Kidney tubule cell (primary cell): ENCODE measurements at regions not wholly inside any gene's neighbourhood (a gene's known extent, or its start where the extent isn't known, plus 50 kb on each side); places are given as distances from the start of the nearest gene placed in this dataset.
"Not testable (repeated sequence)": the region's sequence is repeated elsewhere in the genome, so short reads cannot be mapped to it uniquely, and the experiment has no call there.

ENCODE experiments used
- DNase-seq: peaks from one replicate; pipeline ENCODE4 v3.0.0-alpha.2; 2018; ENCODE audit warnings: low spot score

- DNase-seq: no peak
These were observed 100.8 kb upstream of the ATXN3L start for GRCh38 chrX:13420545-13421183.

DNA sequence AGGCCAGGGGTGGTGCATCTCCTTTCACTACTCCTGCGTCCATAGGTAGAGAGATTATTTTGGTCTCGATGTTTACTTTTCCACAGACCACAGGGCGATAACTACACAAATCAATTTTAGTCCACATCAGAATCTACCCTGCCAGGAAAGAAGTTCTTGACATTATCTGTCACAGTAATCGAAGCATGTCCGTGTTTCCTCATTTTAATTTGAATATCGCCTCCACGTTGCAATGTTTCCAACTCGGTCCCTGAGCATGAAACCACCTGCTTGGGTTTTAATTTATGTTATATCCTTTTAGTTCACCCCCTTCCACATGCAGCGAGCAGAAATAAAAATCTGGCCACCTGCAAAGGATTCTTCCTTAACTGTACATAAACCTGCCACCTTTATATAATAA is 100.1 kb upstream of the ATXN3L start:
- no peak for DNase-seq

DNA sequence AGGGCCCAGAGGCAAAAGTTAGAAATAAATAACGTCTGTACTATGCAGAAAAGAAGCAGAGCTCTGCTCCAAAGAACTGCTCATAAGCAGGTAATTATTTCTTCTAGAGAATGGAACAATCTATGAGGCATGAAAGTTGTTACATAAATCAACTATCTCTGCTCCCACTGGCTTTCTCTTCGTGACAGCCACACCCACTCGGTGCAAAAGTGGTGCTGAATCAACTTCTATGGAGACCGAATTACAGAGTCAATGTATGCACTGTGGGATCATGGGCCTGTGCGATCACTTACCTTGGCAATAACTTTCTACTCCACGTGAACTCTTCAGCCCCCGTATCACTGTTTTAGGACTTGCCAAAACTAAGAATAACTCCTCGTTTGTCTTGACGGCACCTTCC is 99.4 kb upstream of the ATXN3L start:
- DNase-seq: no peak

- peak; percentile 71 for DNase-seq
These were observed 98.6 kb upstream of the ATXN3L start for GRCh38 chrX:13418126-13419097.

GRCh38 chrX:13415509-13415908 is 95.7 kb upstream of the ATXN3L start:
- DNase-seq: no peak

- DNase-seq: no peak
These were observed 94.3 kb upstream of the ATXN3L start for GRCh38 chrX:13414006-13414647.

GRCh38 chrX:13412208-13412600 is 92.4 kb upstream of the ATXN3L start:
- DNase-seq: no peak

GRCh38 chrX:13411496-13412207 is 91.8 kb upstream of the ATXN3L start:
- no peak for DNase-seq

- DNase-seq: not testable (repeated sequence)
These were observed 88.7 kb upstream of the ATXN3L start for GRCh38 chrX:13408599-13408998.

- peak; percentile 20 for DNase-seq
These were observed 84.9 kb upstream of the ATXN3L start for GRCh38 chrX:13404777-13405176.

DNA sequence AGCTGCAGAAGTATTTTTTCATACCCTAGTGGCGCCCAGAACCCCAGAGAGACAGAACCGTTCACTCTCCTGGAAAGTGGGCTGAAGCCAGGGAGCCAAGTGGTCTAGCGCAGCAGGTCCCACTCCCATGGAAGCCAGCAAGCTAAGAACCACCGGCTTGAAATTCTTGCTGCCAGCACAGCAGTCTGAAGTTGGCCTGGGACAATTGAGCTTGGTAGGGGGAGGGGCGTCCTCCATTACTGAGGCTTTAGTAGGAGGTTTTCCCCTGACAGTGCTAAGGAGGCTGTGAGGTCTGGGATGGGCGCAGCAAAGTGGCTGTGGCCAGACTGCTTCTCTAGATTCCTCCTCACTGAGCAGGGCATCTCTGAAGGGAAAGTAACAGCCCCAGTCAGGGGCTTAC is 84.5 kb upstream of the ATXN3L start:
- DNase-seq: no peak

DNA sequence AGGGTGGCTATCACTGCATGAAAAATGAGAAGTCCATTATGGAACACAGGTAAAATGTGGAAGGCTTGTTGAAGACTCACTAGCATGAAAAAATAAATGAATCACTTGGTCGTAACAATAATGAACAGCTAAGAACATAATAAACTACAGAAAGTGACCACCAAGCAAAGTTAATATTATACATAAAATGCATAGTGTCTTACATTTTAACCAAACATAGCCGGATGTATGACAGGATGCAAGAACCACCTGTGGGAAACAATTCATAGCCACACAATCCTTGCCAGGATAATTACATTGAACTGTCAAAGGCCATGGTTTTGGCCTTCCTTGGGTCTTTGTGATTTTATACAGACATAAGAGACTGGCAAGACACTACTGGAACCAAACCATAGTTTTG is 81.9 kb upstream of the ATXN3L start:
- DNase-seq: peak; percentile 63

GRCh38 chrX:13398839-13399238 is 79.0 kb upstream of the ATXN3L start:
- DNase-seq: no peak

DNA sequence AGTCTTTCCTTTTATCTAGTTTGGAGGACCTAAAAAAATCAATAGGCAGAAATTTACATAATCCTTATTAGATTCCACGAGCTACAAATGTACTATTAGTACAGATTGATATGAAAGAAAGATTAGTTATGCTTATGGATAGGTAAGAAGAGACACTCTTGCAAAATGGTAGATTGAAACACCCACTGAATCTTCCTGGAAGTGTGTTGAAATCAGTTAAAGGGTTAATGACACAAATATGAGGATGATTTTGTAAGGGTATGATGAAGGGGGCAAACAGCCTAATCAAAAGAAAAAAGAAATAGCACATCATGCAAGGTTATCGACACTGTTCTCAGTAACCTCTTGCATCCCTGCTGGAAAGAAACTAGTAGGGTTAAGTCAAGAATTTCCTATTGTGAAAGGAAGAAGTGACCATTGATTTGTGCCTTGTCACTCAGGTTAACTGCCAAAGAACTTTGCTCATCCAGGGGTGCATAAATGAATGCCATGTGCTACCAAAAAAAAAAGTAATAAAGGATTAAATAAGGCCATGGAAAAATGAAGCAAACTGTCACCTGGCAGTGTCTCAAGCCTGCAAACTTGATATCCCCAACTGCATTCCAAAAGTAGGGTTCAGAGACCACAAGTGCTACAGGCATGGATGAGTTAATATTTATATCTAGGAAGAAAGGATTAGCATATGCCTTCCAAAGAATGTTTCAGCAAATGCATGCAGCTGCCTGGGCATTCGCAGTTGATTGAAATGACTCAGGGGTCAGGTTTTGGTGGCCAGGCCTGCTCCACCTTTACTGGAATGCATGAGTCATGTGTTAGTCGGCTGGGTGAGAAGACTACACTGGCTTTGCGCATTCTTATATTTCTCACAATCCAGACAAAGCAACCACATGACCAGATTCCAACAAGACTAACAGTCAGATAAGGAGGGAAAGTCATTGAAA is 78.3 kb upstream of the ATXN3L start:
- peak; percentile 100 for DNase-seq

GRCh38 chrX:13396924-13397323 is 77.1 kb upstream of the ATXN3L start:
- peak; percentile 77 for DNase-seq

DNA sequence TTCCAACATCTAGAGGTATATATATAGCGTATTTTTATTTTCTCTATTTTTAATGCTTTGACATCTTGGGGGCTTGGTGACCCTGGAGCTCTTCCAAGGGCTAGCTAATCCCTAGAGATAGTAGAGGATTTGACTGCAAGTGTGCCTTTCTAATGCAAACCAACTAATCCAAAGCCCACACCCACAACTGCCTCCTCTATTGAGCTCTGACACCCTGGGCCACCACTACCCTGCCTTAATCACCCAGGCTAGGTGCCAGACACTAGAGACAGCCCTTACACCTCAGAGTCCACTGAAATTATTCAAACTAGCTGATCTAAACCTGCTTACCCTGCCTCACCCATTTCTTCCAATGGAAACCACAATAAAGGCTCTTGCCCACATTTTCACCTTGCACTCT is 69.6 kb upstream of the ATXN3L start:
- DNase-seq: no peak

DNA sequence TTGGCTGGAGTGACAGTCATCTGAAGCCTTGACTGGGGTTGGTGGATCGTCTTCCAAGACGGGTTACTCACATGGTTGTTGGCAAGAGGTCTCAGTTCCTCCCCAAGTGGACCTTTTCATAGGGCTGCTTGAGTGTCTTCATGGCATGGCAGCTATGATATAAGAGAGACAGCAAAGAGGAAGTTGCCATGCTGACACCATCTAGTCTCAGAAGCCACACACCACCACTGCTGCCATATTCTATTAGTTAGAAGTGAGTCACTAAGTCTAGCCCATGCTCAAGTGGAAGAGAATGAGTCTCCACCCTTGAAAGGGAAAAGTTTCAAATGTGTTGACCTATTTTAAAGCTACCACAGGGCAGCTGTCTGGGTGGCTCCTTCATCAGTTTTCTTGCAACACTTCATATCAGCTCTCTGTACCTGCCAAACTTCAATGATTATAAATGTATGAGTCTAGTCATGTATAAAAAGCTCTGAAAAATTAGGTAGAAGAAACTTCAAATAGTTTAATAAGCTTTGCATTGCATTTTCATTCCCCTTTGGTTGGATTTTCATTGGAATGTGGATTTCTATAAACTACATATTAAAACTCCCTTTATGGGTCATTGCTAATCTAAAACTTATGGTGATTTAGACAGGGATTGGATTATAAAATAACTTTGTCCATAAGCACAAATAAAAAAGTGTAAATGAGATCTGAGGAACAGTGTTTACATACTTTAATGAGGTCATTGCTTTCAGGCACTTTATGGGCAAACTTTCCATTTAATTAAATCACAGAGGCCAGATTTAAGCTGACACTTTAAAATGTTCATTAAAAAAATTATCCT is 68.0 kb upstream of the ATXN3L start:
- DNase-seq: peak; percentile 56

DNA sequence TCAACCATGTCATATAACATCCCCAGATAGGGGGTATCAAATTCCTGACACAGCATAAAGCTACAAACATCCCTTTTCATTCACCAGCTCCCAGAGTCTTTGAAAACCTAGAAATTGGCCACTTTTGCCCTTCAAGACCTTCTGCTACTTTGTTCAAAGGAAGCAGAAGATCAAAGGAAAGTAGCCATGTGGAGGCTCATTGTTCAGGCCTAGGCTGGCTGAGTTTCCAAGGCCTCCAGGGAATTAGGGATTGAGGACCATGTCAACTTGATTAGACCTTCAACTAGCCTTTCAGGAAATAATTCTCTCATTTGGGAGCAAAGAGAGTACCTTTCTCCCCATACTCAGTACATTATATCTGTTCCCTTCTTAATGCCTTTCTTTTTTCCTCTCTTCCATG is 66.8 kb upstream of the ATXN3L start:
- no peak for DNase-seq

GRCh38 chrX:13386092-13386491 is 66.2 kb upstream of the ATXN3L start:
- DNase-seq: no peak

DNA sequence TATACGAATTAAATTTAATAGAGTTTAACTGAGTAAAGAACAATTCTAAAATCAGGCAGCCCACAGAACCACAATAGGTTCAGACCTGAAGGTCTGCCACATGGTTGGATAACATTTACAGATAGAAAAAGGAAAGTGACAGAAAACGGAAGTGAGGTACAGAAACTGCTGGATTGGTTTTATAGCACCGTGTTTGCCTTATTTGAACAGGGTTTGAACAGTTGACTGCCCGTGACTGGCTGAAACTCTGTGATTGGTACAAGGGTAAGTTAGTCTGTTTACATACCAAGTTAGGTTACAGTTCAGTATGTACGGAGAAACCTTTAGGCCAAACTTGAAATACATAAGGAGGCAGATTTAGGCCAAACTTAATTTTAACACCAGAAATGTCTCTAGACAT is 64.1 kb upstream of the ATXN3L start:
- DNase-seq: no peak
